ENCODE measurements at regions not wholly inside any gene's neighbourhood (a gene's known extent, or its start where the extent isn't known, plus 50 kb on each side); places are given as distances from the start of the nearest gene placed in this dataset.

DNA sequence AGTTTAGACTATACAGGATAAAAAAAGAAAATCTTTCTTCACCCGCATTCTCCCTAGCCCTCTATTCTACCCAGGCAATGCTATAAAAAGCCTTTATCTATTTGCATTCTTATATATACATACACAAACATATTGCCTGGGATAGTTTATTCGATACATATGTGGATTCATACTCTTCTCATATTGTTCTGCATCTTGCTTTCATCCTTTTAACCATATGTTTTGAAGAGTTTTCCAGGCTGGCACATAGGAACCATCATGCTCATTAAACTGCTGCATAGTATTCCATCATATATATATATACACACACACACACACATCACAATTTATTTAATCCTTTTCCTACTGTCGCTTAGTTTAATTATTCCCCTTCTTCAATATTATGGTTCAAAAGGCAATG lies 461.2 kb downstream of the NTRK2 start:
- no peaks in the 10 kb centered on the region for H3K36me3 Mint-ChIP-seq

DNA sequence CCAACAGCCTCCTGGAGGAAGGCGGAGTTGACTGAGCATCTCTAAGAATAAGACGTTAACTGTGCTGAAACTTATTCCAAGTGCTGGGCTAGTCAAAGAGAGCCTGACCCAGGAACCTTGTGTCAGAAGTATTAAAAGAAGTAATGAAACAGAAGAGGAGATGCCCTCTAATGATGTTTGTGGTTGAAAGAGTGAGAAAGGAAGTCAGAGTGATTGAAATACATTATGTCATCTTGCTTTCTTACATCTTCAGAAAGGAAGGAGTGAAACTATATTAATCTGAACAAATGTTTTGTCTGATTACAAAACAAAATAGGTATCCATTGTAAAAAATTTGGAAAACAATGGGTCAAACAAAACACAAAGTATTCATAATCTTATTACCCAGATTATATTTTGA lies 460.7 kb downstream of the NTRK2 start:
- Mint-ChIP-seq H3K27ac (no peak overlapping the region), H3K36me3 (no peaks in the 10 kb centered on the region), H3K4me1 (no peaks in the 10 kb centered on the region), H3K27me3 (ENCODE audit: low read depth in 3 of 3) (peaks cover 0 to 2% (median 2%) of the 10 kb centered on the region in 3 donors), H3K4me3 (no peak overlapping the region), H3K9me3 (peaks cover 0 to 9% (median 6%) of the 10 kb centered on the region in 7 donors)
- H3K9ac ChIP-seq (ENCODE audit: insufficient read depth, low read length, poor library complexity, severe bottlenecking): no peak overlapping the region
- 92% methylated on average over 2 of the region's 2 CpGs for WGBS (ENCODE audit: insufficient coverage)
- intact Hi-C loops (cut with micrococcal nuclease): no loop called here
- no peaks in the 10 kb centered on the region for H3K4me1 ChIP-seq (ENCODE audit: control insufficient read depth in 1 of 2, insufficient read depth in 2 of 2, low read length in 2 of 2)
- H3K9me3 ChIP-seq (replicated peaks in 1 of 2; ENCODE audit: control insufficient read depth in 1 of 2, insufficient read depth in 1 of 2, low read length in 2 of 2): peaks cover 0 to 3% of the 10 kb centered on the region in 2 donors
- DNase-seq: no peak
- H3K4me3 ChIP-seq (replicated peaks in 1 of 3; ENCODE audit: low read depth in 2 of 3, low read length in 3 of 3): no peak overlapping the region
- H4K20me1 ChIP-seq (ENCODE audit: insufficient read depth, low read length): no peaks in the 10 kb centered on the region
- no peaks in the 10 kb centered on the region for H3K79me2 ChIP-seq (ENCODE audit: insufficient read depth, low read length)
- H3K36me3 ChIP-seq (replicated peaks in 1 of 2; ENCODE audit: control insufficient read depth in 1 of 2, insufficient read depth in 2 of 2, low read length in 2 of 2): no peaks in the 10 kb centered on the region
- H3K27me3 ChIP-seq (ENCODE audit: control insufficient read depth in 2 of 2, insufficient read depth in 2 of 2, low read length in 2 of 2): no peaks in the 10 kb centered on the region
- TF ChIP-seq, protein P1, sequence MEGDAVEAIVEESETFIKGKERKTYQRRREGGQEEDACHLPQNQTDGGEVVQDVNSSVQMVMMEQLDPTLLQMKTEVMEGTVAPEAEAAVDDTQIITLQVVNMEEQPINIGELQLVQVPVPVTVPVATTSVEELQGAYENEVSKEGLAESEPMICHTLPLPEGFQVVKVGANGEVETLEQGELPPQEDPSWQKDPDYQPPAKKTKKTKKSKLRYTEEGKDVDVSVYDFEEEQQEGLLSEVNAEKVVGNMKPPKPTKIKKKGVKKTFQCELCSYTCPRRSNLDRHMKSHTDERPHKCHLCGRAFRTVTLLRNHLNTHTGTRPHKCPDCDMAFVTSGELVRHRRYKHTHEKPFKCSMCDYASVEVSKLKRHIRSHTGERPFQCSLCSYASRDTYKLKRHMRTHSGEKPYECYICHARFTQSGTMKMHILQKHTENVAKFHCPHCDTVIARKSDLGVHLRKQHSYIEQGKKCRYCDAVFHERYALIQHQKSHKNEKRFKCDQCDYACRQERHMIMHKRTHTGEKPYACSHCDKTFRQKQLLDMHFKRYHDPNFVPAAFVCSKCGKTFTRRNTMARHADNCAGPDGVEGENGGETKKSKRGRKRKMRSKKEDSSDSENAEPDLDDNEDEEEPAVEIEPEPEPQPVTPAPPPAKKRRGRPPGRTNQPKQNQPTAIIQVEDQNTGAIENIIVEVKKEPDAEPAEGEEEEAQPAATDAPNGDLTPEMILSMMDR (IDR thresholded peaks at IDR 0.05): no peak
- H3K27ac ChIP-seq (ENCODE audit: low read depth in 1 of 2, low read length in 2 of 2): no peak overlapping the region
- no peak overlapping the region for H2AFZ ChIP-seq (ENCODE audit: insufficient read depth, low read depth, low read length, poor library complexity, severe bottlenecking)
- H3K4me2 ChIP-seq (replicated peaks; ENCODE audit: extremely low read depth, low read length, poor library complexity, severe bottlenecking): no peak overlapping the region

More for the DNA sequence above, 461.2 kb downstream of the NTRK2 start:
- H3K9me3 ChIP-seq (replicated peaks in 1 of 2; ENCODE audit: control insufficient read depth in 1 of 2, insufficient read depth in 1 of 2, low read length in 2 of 2): peaks cover 0 to 3% of the 10 kb centered on the region in 2 donors
- no peak overlapping the region for H3K4me3 Mint-ChIP-seq
- no peak overlapping the region for H3K9ac ChIP-seq (ENCODE audit: insufficient read depth, low read length, poor library complexity, severe bottlenecking)
- WGBS (ENCODE audit: insufficient coverage): no CpG with 5 or more reads among the region's 3 CpGs
- H3K27me3 Mint-ChIP-seq (ENCODE audit: low read depth in 3 of 3): peaks cover 0 to 2% (median 2%) of the 10 kb centered on the region in 3 donors
- no peak overlapping the region for H3K4me2 ChIP-seq (replicated peaks; ENCODE audit: extremely low read depth, low read length, poor library complexity, severe bottlenecking)
- H3K9me3 Mint-ChIP-seq: peaks cover 0 to 9% (median 5%) of the 10 kb centered on the region in 7 donors
- no peaks in the 10 kb centered on the region for H4K20me1 ChIP-seq (ENCODE audit: insufficient read depth, low read length)
- no peaks in the 10 kb centered on the region for H3K4me1 Mint-ChIP-seq
- H3K27ac Mint-ChIP-seq: no peak overlapping the region
- TF ChIP-seq, protein P1 (IDR thresholded peaks at IDR 0.05): no peak
- H3K4me1 ChIP-seq (ENCODE audit: control insufficient read depth in 1 of 2, insufficient read depth in 2 of 2, low read length in 2 of 2): no peaks in the 10 kb centered on the region
- H3K36me3 ChIP-seq (replicated peaks in 1 of 2; ENCODE audit: control insufficient read depth in 1 of 2, insufficient read depth in 2 of 2, low read length in 2 of 2): no peaks in the 10 kb centered on the region
- H3K27ac ChIP-seq (ENCODE audit: low read depth in 1 of 2, low read length in 2 of 2): no peak overlapping the region
- H3K4me3 ChIP-seq (replicated peaks in 1 of 3; ENCODE audit: low read depth in 2 of 3, low read length in 3 of 3): no peak overlapping the region
- intact Hi-C loops (cut with micrococcal nuclease): no loop called here
- no peak for DNase-seq
- no peaks in the 10 kb centered on the region for H3K79me2 ChIP-seq (ENCODE audit: insufficient read depth, low read length)
- no peaks in the 10 kb centered on the region for H3K27me3 ChIP-seq (ENCODE audit: control insufficient read depth in 2 of 2, insufficient read depth in 2 of 2, low read length in 2 of 2)
- no peak overlapping the region for H2AFZ ChIP-seq (ENCODE audit: insufficient read depth, low read depth, low read length, poor library complexity, severe bottlenecking)

Measured in CD14-positive monocyte (primary cell).